ENCODE measurements at regions not wholly inside any gene's neighbourhood (a gene's known extent, or its start where the extent isn't known, plus 50 kb on each side); places are given as distances from the start of the nearest gene placed in this dataset.
"Not testable (repeated sequence)": the region's sequence is repeated elsewhere in the genome, so short reads cannot be mapped to it uniquely, and the experiment has no call there.

GRCh38 chr1:83468336-83468735 is 530.6 kb downstream of the TTLL7 start:
- not testable (repeated sequence) for DNase-seq (ENCODE audit: low spot score)

- DNase-seq (ENCODE audit: low spot score): not testable (repeated sequence)
Measured at GRCh38 chr1:83457735-83458248, 541.1 kb downstream of the TTLL7 start.

- DNase-seq (ENCODE audit: low spot score): not testable (repeated sequence)
Measured at GRCh38 chr1:83457281-83457680, 541.7 kb downstream of the TTLL7 start.

GRCh38 chr1:83455753-83456152 is 543.2 kb downstream of the TTLL7 start:
- not testable (repeated sequence) for DNase-seq (ENCODE audit: low spot score)

GRCh38 chr1:83445873-83446272 is 553.1 kb downstream of the TTLL7 start:
- not testable (repeated sequence) for DNase-seq (ENCODE audit: low spot score)

GRCh38 chr1:83442412-83442811 is 556.5 kb downstream of the TTLL7 start:
- DNase-seq (ENCODE audit: low spot score): not testable (repeated sequence)

GRCh38 chr1:83440586-83440985 is 558.3 kb downstream of the TTLL7 start:
- not testable (repeated sequence) for DNase-seq (ENCODE audit: low spot score)

GRCh38 chr1:83440021-83440420 is 558.9 kb downstream of the TTLL7 start:
- not testable (repeated sequence) for DNase-seq (ENCODE audit: low spot score)

GRCh38 chr1:83438316-83438715 is 560.6 kb downstream of the TTLL7 start:
- not testable (repeated sequence) for DNase-seq (ENCODE audit: low spot score)

GRCh38 chr1:83435336-83435735 is 563.6 kb downstream of the TTLL7 start:
- not testable (repeated sequence) for DNase-seq (ENCODE audit: low spot score)

- not testable (repeated sequence) for DNase-seq (ENCODE audit: low spot score)
Measured at GRCh38 chr1:83427566-83427965, 571.4 kb downstream of the TTLL7 start.

- not testable (repeated sequence) for DNase-seq (ENCODE audit: low spot score)
Measured at GRCh38 chr1:83423382-83423781, 575.5 kb downstream of the TTLL7 start.

GRCh38 chr1:83418558-83418957 is 580.4 kb downstream of the TTLL7 start:
- no peak for DNase-seq (ENCODE audit: low spot score)

GRCh38 chr1:83413839-83414107 is 585.2 kb downstream of the TTLL7 start:
- DNase-seq (ENCODE audit: low spot score): not testable (repeated sequence)

GRCh38 chr1:83410746-83411413 is 588.1 kb downstream of the TTLL7 start:
- not testable (repeated sequence) for DNase-seq (ENCODE audit: low spot score)

- DNase-seq (ENCODE audit: low spot score): not testable (repeated sequence)
Measured at GRCh38 chr1:83406693-83407371, 592.1 kb downstream of the TTLL7 start.

GRCh38 chr1:83405789-83406188 is 593.1 kb downstream of the TTLL7 start:
- DNase-seq (ENCODE audit: low spot score): not testable (repeated sequence)

GRCh38 chr1:83403500-83403899 is 595.4 kb downstream of the TTLL7 start:
- DNase-seq (ENCODE audit: low spot score): not testable (repeated sequence)

- DNase-seq (ENCODE audit: low spot score): not testable (repeated sequence)
Measured at GRCh38 chr1:83401146-83401545, 597.8 kb downstream of the TTLL7 start.

- not testable (repeated sequence) for DNase-seq (ENCODE audit: low spot score)
Measured at GRCh38 chr1:83400173-83400572, 598.8 kb downstream of the TTLL7 start.

GRCh38 chr1:83398125-83398524 is 600.8 kb downstream of the TTLL7 start:
- DNase-seq (ENCODE audit: low spot score): not testable (repeated sequence)

GRCh38 chr1:83395130-83395529 is 603.8 kb downstream of the TTLL7 start:
- DNase-seq (ENCODE audit: low spot score): not testable (repeated sequence)

- not testable (repeated sequence) for DNase-seq (ENCODE audit: low spot score)
Measured at GRCh38 chr1:83386946-83387345, 612.0 kb downstream of the TTLL7 start.

All from NAMALWA (cell line).